K562 (cell line): ENCODE measurements at regions not wholly inside any gene's neighbourhood (a gene's known extent, or its start where the extent isn't known, plus 50 kb on each side); places are given as distances from the start of the nearest gene placed in this dataset.

Source experiments
- ATAC-seq: fragments of 200-7000 bp; cut with Tn5 transposase; 3 replicates; pipeline ENCODE4 v1.9.1; 2020; ENCODE audit warnings: moderate library complexity
- BruUV-seq: library from RNA; stranded (reverse); fragments of 400-500 nt; replicated peaks from 2 replicates; lab custom pipeline; 2021; lab: Mats Ljungman, UMichigan
- CTCF ChIA-PET: fragments of 300-600 bp; formaldehyde crosslinking; extraction: SDS; loops from one replicate; lab custom pipeline; 2021; ENCODE audit warnings: low intra/inter-chr PET ratio; lab: Yijun Ruan, JAX
- POLR2A ChIA-PET: fragments of 300-600, 350-650 bp; sonication (Branson Sonifier 250); formaldehyde crosslinking; extraction: SDS; loops from one replicate; lab custom pipeline; 2021; ENCODE audit warnings: antibody characterized with exemption, inconsistent platforms; lab: Yijun Ruan, JAX
- DNase-seq, 4 experiments: peaks; one replicate each; pipeline versions ENCODE4 v3.0.0 to v3.0.0-alpha.2; 2011 to 2018; ENCODE audit warnings: low spot score in 3 of 4, mixed read lengths in 3 of 4; ENCODE audit errors: extremely low read depth in 1 of 4
- FAIRE-seq: peaks from 2 replicates; lab custom pipeline; 2011; peaks lifted over from hg19 to GRCh38; lab: Jason Lieb, UNC
- H2AFZ ChIP-seq: 2 replicates; pipeline ENCODE4 v1.6.0; 2011; ENCODE audit warnings: low read depth, low read length, control low read depth, inconsistent platforms
- H3K27ac ChIP-seq: fragments of 200-600 bp; 3 replicates; pipeline ENCODE4 v1.8.0; 2011; ENCODE audit warnings: low read depth, mild to moderate bottlenecking, control low read depth, inconsistent platforms, low read length, moderate library complexity, mixed read lengths; ENCODE audit errors: extremely low read depth
- H3K27me3 ChIP-seq, 2 experiments: fragments of 300-600 bp in 1 of 2; 2 replicates in 1 of 2; 3 replicates in 1 of 2; pipeline versions ENCODE4 v1.6.0 to v1.8.0; 2011; ENCODE audit warnings: inconsistent platforms in 2 of 2, low read length in 2 of 2, mild to moderate bottlenecking in 1 of 2, mixed read lengths in 1 of 2, moderate library complexity in 1 of 2; ENCODE audit not compliant: control insufficient read depth in 2 of 2, insufficient read depth in 2 of 2
- H3K36me3 ChIP-seq: fragments of 300-600 bp; 3 replicates; pipeline ENCODE4 v1.8.0; 2011; ENCODE audit warnings: mild to moderate bottlenecking, low read length, inconsistent platforms; ENCODE audit not compliant: control insufficient read depth, insufficient read depth
- H3K4me1 ChIP-seq, 2 experiments: fragments of 200-600 bp in 1 of 2; replicated peaks in 1 of 2; 2 replicates in 1 of 2; 3 replicates in 1 of 2; pipeline versions ENCODE4 v1.5.1 to v1.8.0; 2011; ENCODE audit warnings: inconsistent platforms in 2 of 2, low read length in 2 of 2, mild to moderate bottlenecking in 1 of 2, mixed read lengths in 1 of 2, moderate library complexity in 1 of 2; ENCODE audit not compliant: control insufficient read depth in 2 of 2, insufficient read depth in 2 of 2
- H3K4me2 ChIP-seq: 2 replicates; pipeline ENCODE4 v1.6.1; 2011; ENCODE audit warnings: low read length, control low read depth, inconsistent platforms, mixed read lengths; ENCODE audit not compliant: insufficient read depth
- H3K4me3 ChIP-seq: fragments of 200-600 bp; sonication (generic), shearing (Covaris generic); 2 replicates; pipeline ENCODE4 v1.5.1; 2016; ENCODE audit warnings: control low read depth, inconsistent platforms
- H3K79me2 ChIP-seq: fragments of 200-600 bp; 3 replicates; pipeline ENCODE4 v1.8.0; 2011; ENCODE audit warnings: low read length, inconsistent platforms; ENCODE audit not compliant: control insufficient read depth, insufficient read depth
- H3K9ac ChIP-seq, 2 experiments: 2 replicates each; pipeline versions ENCODE4 v1.6.0 to v1.6.1; 2011; ENCODE audit warnings: low read depth in 2 of 2, low read length in 2 of 2, control low read depth in 1 of 2, inconsistent platforms in 1 of 2, mild to moderate bottlenecking in 1 of 2, mixed read lengths in 1 of 2; ENCODE audit not compliant: insufficient read depth in 1 of 2
- H3K9me1 ChIP-seq: one replicate; pipeline ENCODE4 v1.6.0; 2011; ENCODE audit warnings: inconsistent platforms, mild to moderate bottlenecking, low read length, moderate library complexity; ENCODE audit not compliant: control insufficient read depth, insufficient read depth
- H3K9me3 ChIP-seq: replicated peaks from 2 replicates; pipeline ENCODE4 v1.5.1; 2011; ENCODE audit warnings: low read depth, low read length, inconsistent platforms; ENCODE audit not compliant: control insufficient read depth, insufficient read depth
- H4K20me1 ChIP-seq: replicated peaks from 2 replicates; pipeline ENCODE4 v1.6.1; 2011; ENCODE audit warnings: low read length, inconsistent platforms, mixed read lengths; ENCODE audit not compliant: control insufficient read depth, insufficient read depth
- CHD2 ChIP-seq: IDR thresholded peaks from 2 replicates; pipeline ENCODE4 v1.6.1; 2011; ENCODE audit warnings: low read depth, low read length
- ELF1 ChIP-seq: fragments of 200-800 bp; sonication (Bioruptor generic); IDR thresholded peaks from 2 replicates; pipeline ENCODE4 v1.6.1; 2016; ENCODE audit warnings: missing genetic modification characterization, missing compliant biosample characterization
- LARP7 ChIP-seq: fragments of 450-650 bp; IDR thresholded peaks from 2 replicates; pipeline ENCODE4 v1.6.1; 2016
- LCOR ChIP-seq: sonication (generic); formaldehyde crosslinking; IDR thresholded peaks from 2 replicates; pipeline ENCODE4 v1.8.0; 2022; ENCODE audit warnings: mild to moderate bottlenecking, missing genetic modification reagents
- NFYB ChIP-seq: IDR thresholded peaks from 2 replicates; pipeline ENCODE4 v1.6.1; 2011; ENCODE audit warnings: mild to moderate bottlenecking, moderate library complexity; ENCODE audit not compliant: insufficient read length; ENCODE audit errors: extremely low read depth
- SAFB ChIP-seq: fragments of 200-400 bp; formaldehyde crosslinking; IDR thresholded peaks from 2 replicates; pipeline ENCODE4 v1.6.1; 2017; ENCODE audit warnings: low read depth, low read length, borderline replicate concordance
- SIN3A ChIP-seq, 2 experiments: fragments of 150-350 bp in 1 of 2; IDR thresholded peaks; 2 replicates each; pipeline ENCODE4 v1.6.1; 2011 to 2016; ENCODE audit warnings: borderline replicate concordance in 2 of 2, low read depth in 2 of 2, low read length in 2 of 2, mild to moderate bottlenecking in 2 of 2, moderate library complexity in 2 of 2; ENCODE audit not compliant: control insufficient read depth in 1 of 2
- ZNF174 ChIP-seq: fragments of 250-450 bp; sonication (Bioruptor Pico); IDR thresholded peaks from 2 replicates; pipeline ENCODE4 v1.4.0; 2020; ENCODE audit warnings: mild to moderate bottlenecking
- ZNF707 ChIP-seq: fragments of 250-450 bp; sonication (Bioruptor Pico); conservative IDR thresholded peaks from 2 replicates; pipeline ENCODE4 v1.8.0; 2022; ENCODE audit warnings: inconsistent platforms, mild to moderate bottlenecking, moderate library complexity
- WGBS: fragments of 100-300 bp; shearing (Covaris generic); methylation state at CpG from one replicate; pipeline ENCODE4 v1.1.6; 2016; ENCODE audit warnings: low coverage, mixed read lengths; ENCODE audit not compliant: insufficient coverage; ENCODE audit errors: missing lambda C conversion rate; 5-methylcytosine and 5-hydroxymethylcytosine counted together
- in situ Hi-C: fragments of 300-500 bp; cut with MboI; formaldehyde crosslinking; loops from 4 replicates; pipeline ENCODE4 v1.15.0; 2018; ENCODE audit warnings: inconsistent platforms, mixed read lengths
- intact Hi-C: fragments of 100-400 bp; cut with micrococcal nuclease; formaldehyde crosslinking; loops from 2 replicates; pipeline ENCODE4 v1.14.2; 2022
- TF ChIP-seq, protein P1 (sequence below): fragments of 450-650 bp; formaldehyde crosslinking; IDR thresholded peaks from 2 replicates; pipeline ENCODE4 v1.4.0; 2020; ENCODE audit warnings: mild to moderate bottlenecking, moderate library complexity

DNA sequence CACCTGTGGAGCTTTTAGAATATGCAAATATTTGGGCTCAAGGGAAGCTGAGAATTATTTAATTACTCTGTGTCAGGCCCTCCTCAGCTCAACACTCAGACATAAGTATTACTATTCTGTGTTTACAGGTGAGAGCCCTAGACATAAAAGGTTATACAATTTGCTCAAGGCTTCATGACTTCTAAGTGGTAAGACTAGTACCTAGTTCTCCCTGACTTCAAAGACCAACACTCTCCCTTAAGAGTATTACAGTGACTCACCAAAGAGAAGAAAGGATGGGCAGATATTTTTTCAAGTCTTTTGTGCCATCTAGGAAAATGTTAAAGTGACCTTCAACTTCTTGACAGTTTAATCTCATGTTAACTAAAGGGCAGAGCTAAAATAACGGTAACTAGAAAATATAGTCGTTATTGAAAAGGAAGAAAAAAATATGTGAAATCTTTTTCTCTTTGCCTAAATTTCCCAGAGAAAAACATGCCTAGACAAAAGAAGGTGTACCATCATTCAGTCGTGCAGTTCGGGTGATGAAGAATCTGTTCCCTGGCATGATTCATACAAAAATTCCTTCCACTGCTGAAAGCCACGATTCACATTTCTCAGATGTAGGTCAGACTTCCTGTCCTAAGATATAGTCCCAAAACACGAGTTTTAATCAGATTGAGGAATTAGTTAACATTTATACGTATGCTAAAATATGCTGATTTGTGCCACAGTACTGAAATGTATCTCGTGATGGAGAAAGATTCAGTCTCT, 849.1 kb upstream of the API5 start:
- Histone ChIP-seq H3K9me1 (no peaks in the 10 kb centered on the region), H3K79me2 (no peaks in the 10 kb centered on the region), H3K36me3 (no peaks in the 10 kb centered on the region), H3K4me1 (no peaks in the 10 kb centered on the region), H2AFZ (no peak overlapping the region), H3K9ac (no peak overlapping the region), H4K20me1 (no peaks in the 10 kb centered on the region), H3K4me2 (no peak overlapping the region), H3K27ac (no peak overlapping the region), H3K9me3 (no peaks in the 10 kb centered on the region), H3K27me3 (no peaks in the 10 kb centered on the region), H3K4me3 (no peak overlapping the region)
- intact Hi-C loops, result no loop called here
- ChIA-PET CTCF (no interaction called here), POLR2A (no interaction called here)
- WGBS, result 0% methylated on average over 8 of the region's 8 CpGs
- no peak for FAIRE-seq
- ATAC-seq, result no peak
- in situ Hi-C loops, result no loop called here
- BruUV-seq, result no TSS peak
- DNase-seq, result no peak
- TF ChIP-seq LARP7 (no peak), ZNF707 (no peak), NFYB (no peak), SIN3A (IDR thresholded peaks at IDR 0.05; ENCODE audit: borderline replicate concordance in 2 of 2, control insufficient read depth in 1 of 2, low read depth in 2 of 2, low read length in 2 of 2) (no peak), ELF1 (no peak)

DNA sequence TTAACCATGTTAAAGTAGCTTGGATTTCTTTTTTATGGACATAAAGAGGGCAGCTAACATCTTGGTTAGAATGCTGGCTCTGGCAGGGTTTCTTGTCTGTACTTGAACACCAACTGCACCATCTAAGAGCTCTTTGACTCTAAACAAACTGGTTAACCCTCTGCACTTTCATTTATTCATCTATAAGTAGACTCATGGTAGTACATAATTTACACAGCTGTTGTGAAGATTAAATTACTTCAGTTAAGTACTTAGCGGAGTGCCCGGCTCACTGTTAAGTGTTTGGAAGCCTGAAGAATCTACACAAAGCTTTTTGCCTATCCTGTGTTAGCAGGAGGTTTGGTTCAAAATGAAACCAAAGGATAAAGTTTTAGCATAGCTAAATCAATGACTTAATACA, 846.2 kb upstream of the API5 start:
- Histone ChIP-seq H3K4me1 (no peaks in the 10 kb centered on the region), H3K9ac (no peak overlapping the region), H3K79me2 (no peaks in the 10 kb centered on the region), H3K36me3 (no peaks in the 10 kb centered on the region), H4K20me1 (no peaks in the 10 kb centered on the region), H3K4me3 (no peak overlapping the region), H3K4me2 (no peak overlapping the region), H3K27me3 (no peaks in the 10 kb centered on the region), H3K9me3 (no peaks in the 10 kb centered on the region), H3K9me1 (no peaks in the 10 kb centered on the region), H3K27ac (no peak overlapping the region), H2AFZ (no peak overlapping the region)
- ATAC-seq (no peak), DNase-seq (no peak), FAIRE-seq (no peak)
- ChIA-PET POLR2A (no interaction called here), CTCF (no interaction called here)
- intact Hi-C loops, result no loop called here
- 3% methylated on average over 2 of the region's 2 CpGs for WGBS
- in situ Hi-C loops, result no loop called here
- BruUV-seq, result no TSS peak
- TF ChIP-seq ZNF174, result no peak
- TF ChIP-seq LCOR (CRISPR knock-in tag), result no peak
- no peak for TF ChIP-seq SAFB
- TF ChIP-seq CHD2, result no peak
- TF ChIP-seq, protein P1, sequence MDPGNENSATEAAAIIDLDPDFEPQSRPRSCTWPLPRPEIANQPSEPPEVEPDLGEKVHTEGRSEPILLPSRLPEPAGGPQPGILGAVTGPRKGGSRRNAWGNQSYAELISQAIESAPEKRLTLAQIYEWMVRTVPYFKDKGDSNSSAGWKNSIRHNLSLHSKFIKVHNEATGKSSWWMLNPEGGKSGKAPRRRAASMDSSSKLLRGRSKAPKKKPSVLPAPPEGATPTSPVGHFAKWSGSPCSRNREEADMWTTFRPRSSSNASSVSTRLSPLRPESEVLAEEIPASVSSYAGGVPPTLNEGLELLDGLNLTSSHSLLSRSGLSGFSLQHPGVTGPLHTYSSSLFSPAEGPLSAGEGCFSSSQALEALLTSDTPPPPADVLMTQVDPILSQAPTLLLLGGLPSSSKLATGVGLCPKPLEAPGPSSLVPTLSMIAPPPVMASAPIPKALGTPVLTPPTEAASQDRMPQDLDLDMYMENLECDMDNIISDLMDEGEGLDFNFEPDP, result no peak
